Mesenchymal stem cell (in vitro differentiated cells and primary cell): ENCODE measurements at regions not wholly inside any gene's neighbourhood (a gene's known extent, or its start where the extent isn't known, plus 50 kb on each side); places are given as distances from the start of the nearest gene placed in this dataset.

Source experiments
- DNase-seq: peaks from one replicate; pipeline ENCODE4 v3.0.0-alpha.2; 2013
- H2AFZ ChIP-seq: one replicate; pipeline ENCODE4 v1.6.1; 2013; ENCODE audit warnings: low read depth, mild to moderate bottlenecking, control low read depth, inconsistent platforms, low read length, moderate library complexity
- H2AK5ac ChIP-seq: 2 replicates; pipeline ENCODE4 v1.6.1; 2013; ENCODE audit warnings: low read length, moderate library complexity, mild to moderate bottlenecking, inconsistent platforms; ENCODE audit not compliant: severe bottlenecking
- H2BK120ac ChIP-seq: one replicate; pipeline ENCODE4 v1.6.1; 2013; ENCODE audit warnings: low read depth, mild to moderate bottlenecking, inconsistent platforms, low read length, moderate library complexity
- H2BK12ac ChIP-seq, 2 experiments: one replicate each; pipeline ENCODE4 v1.6.1; 2013; ENCODE audit warnings: inconsistent platforms in 2 of 2, low read length in 2 of 2, mild to moderate bottlenecking in 2 of 2, moderate library complexity in 2 of 2, control low read depth in 1 of 2
- H2BK15ac ChIP-seq: one replicate; pipeline ENCODE4 v1.6.1; 2013; ENCODE audit warnings: mild to moderate bottlenecking, low read depth, inconsistent platforms; ENCODE audit not compliant: poor library complexity, severe bottlenecking
- H2BK5ac ChIP-seq: 2 replicates; pipeline ENCODE4 v1.6.1; 2013; ENCODE audit warnings: low read depth, mild to moderate bottlenecking, low read length, control low read depth, inconsistent platforms; ENCODE audit not compliant: poor library complexity, severe bottlenecking
- H3K14ac ChIP-seq, 2 experiments: one replicate each; pipeline ENCODE4 v1.6.1; 2013; ENCODE audit warnings: inconsistent platforms in 2 of 2, low read length in 2 of 2, control low read depth in 1 of 2, mild to moderate bottlenecking in 1 of 2, moderate library complexity in 1 of 2
- H3K18ac ChIP-seq, 2 experiments: one replicate each; pipeline ENCODE4 v1.6.1; 2013; ENCODE audit warnings: inconsistent platforms in 2 of 2, low read length in 2 of 2, control low read depth in 1 of 2, low read depth in 1 of 2, mild to moderate bottlenecking in 1 of 2
- H3K23ac ChIP-seq, 2 experiments: one replicate each; pipeline ENCODE4 v1.6.1; 2013; ENCODE audit warnings: inconsistent platforms in 2 of 2, low read length in 2 of 2, mild to moderate bottlenecking in 2 of 2, moderate library complexity in 2 of 2, control low read depth in 1 of 2
- H3K27ac ChIP-seq: 2 replicates; pipeline ENCODE4 v1.5.1; 2013; ENCODE audit warnings: mild to moderate bottlenecking, moderate library complexity, low read length, control low read depth, inconsistent platforms; ENCODE audit not compliant: poor library complexity, severe bottlenecking
- H3K27me3 ChIP-seq, 2 experiments: 2 replicates each; pipeline versions ENCODE4 v1.6.1 to v1.7.0; 2013; ENCODE audit warnings: low read length in 2 of 2, mild to moderate bottlenecking in 2 of 2, moderate library complexity in 2 of 2, control low read depth in 1 of 2, inconsistent platforms in 1 of 2; ENCODE audit not compliant: control insufficient read depth in 1 of 2, insufficient read depth in 1 of 2
- H3K36me3 ChIP-seq, 2 experiments: 2 replicates each; pipeline versions ENCODE4 v1.6.1 to v1.7.0; 2013; ENCODE audit warnings: low read length in 2 of 2, control low read depth in 1 of 2, inconsistent platforms in 1 of 2, low read depth in 1 of 2, mild to moderate bottlenecking in 1 of 2; ENCODE audit not compliant: insufficient read depth in 2 of 2, control insufficient read depth in 1 of 2
- H3K4ac ChIP-seq, 2 experiments: one replicate each; pipeline ENCODE4 v1.6.1; 2013; ENCODE audit warnings: inconsistent platforms in 2 of 2, low read length in 2 of 2, mild to moderate bottlenecking in 2 of 2, moderate library complexity in 2 of 2, control low read depth in 1 of 2, low read depth in 1 of 2
- H3K4me1 ChIP-seq: 2 replicates; pipeline ENCODE4 v1.6.1; 2013; ENCODE audit warnings: low read depth, low read length, control low read depth; ENCODE audit not compliant: control insufficient read depth, insufficient read depth
- H3K4me2 ChIP-seq: 2 replicates; pipeline ENCODE4 v1.6.1; 2013; ENCODE audit warnings: low read length, mild to moderate bottlenecking, inconsistent platforms; ENCODE audit not compliant: poor library complexity, severe bottlenecking
- H3K4me3 ChIP-seq, 2 experiments: 2 replicates each; pipeline versions ENCODE4 v1.5.1 to v1.7.0; 2013; ENCODE audit warnings: low read length in 2 of 2, mild to moderate bottlenecking in 2 of 2, control low read depth in 1 of 2, low read depth in 1 of 2; ENCODE audit not compliant: insufficient read depth in 1 of 2
- H3K79me1 ChIP-seq: replicated peaks from 2 replicates; pipeline ENCODE4 v1.6.1; 2013; ENCODE audit warnings: mild to moderate bottlenecking, control low read depth, low read length, inconsistent platforms; ENCODE audit not compliant: poor library complexity, severe bottlenecking
- H3K9ac ChIP-seq: 2 replicates; pipeline ENCODE4 v1.7.0; 2013; ENCODE audit warnings: mild to moderate bottlenecking, low read length, moderate library complexity
- H3K9me3 ChIP-seq: 2 replicates; pipeline ENCODE4 v1.7.0; 2013; ENCODE audit warnings: mild to moderate bottlenecking, low read length; ENCODE audit not compliant: control insufficient read depth
- H4K8ac ChIP-seq: one replicate; pipeline ENCODE4 v1.6.1; 2013; ENCODE audit warnings: inconsistent platforms, mild to moderate bottlenecking, low read length, moderate library complexity
- H4K91ac ChIP-seq: one replicate; pipeline ENCODE4 v1.6.1; 2013; ENCODE audit warnings: mild to moderate bottlenecking, low read length, inconsistent platforms
- WGBS: methylation state at CpG from one replicate; pipeline ENCODE4 v1.1.7; 2013; ENCODE audit warnings: mixed read lengths; 5-methylcytosine and 5-hydroxymethylcytosine counted together

DNA sequence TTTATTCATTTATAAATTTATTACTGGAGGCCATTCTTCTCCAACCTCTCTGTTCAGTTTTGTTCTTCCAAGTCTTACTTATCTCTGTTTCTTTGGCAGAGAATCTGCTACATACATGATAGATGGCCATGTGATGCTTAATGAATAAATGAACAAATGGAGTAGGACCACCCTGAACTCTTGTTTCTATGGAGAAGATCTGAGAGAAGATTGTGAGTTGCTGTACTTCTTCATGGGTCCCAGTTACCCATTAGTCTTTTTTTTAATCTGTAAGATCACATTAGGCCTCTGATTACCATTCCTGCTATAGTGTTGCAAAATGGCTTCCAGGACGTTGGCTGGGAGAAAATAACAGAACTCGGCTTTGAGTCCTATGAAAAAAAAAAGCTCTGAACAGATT lies 191.9 kb upstream of the SYNPR start:
- Histone ChIP-seq H2AFZ (no peak overlapping the region), H3K14ac (no peak overlapping the region), H2BK5ac (no peak overlapping the region), H2BK120ac (no peak overlapping the region), H3K4me1 (no peaks in the 10 kb centered on the region), H2BK12ac (no peak overlapping the region), H3K4ac (no peak overlapping the region), H4K91ac (no peak overlapping the region), H3K79me1 (no peaks in the 10 kb centered on the region), H2AK5ac (no peak overlapping the region), H3K36me3 (no peaks in the 10 kb centered on the region), H3K23ac (no peak overlapping the region), H3K27me3 (no peaks in the 10 kb centered on the region), H2BK15ac (no peak overlapping the region), H4K8ac (no peak overlapping the region), H3K27ac (no peak overlapping the region), H3K4me2 (no peak overlapping the region), H3K9me3 (peaks cover 3% of the 10 kb centered on the region), H3K9ac (no peak overlapping the region), H3K4me3 (no peak overlapping the region), H3K18ac (no peak overlapping the region)
- WGBS, result 86% methylated on average over 1 of the region's 2 CpGs
- DNase-seq, result no peak

DNA sequence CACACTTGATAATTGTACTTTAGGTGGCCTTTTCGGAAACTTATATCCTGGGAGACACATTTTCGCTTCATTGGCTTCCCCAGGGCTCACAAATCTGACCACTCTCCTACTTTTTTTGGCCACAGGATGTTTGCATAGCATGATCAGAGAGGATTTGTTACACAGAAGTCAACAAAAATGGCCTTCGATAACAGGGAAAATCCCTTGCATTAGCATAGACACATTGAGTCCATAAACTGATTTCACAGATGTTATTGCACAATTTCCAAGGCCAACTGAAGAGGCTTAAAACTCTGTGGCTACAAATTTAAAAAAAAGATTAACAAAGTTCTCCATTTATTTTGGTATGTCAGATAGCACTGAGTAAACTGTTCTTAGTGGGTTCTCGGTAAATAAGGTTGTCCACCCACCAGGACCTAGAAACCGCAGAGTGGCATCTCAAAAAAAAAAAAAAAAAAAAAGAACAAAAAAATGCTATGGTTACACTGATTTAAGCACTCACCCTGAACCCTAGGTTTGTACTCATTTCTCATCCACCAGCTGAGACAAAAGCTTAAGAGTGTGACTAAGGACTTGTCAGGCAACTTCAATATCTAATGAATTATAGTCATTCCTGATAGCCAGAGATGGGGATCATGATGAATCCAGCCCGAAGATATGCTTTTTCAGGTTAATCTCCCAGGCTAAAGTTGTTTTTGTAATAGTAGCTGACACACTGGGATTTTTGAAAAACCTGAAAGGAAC lies 188.9 kb upstream of the SYNPR start:
- Histone ChIP-seq H2BK15ac (no peak overlapping the region), H3K4me3 (no peak overlapping the region), H4K8ac (no peak overlapping the region), H2AFZ (no peak overlapping the region), H4K91ac (no peak overlapping the region), H3K4ac (no peak overlapping the region), H3K23ac (no peak overlapping the region), H3K4me1 (no peaks in the 10 kb centered on the region), H3K18ac (no peak overlapping the region), H2BK5ac (no peak overlapping the region), H2AK5ac (no peak overlapping the region), H3K4me2 (no peak overlapping the region), H3K36me3 (no peaks in the 10 kb centered on the region), H3K27me3 (no peaks in the 10 kb centered on the region), H3K9ac (no peak overlapping the region), H2BK120ac (no peak overlapping the region), H2BK12ac (no peak overlapping the region), H3K9me3 (no peaks in the 10 kb centered on the region), H3K27ac (no peak overlapping the region), H3K79me1 (no peaks in the 10 kb centered on the region), H3K14ac (no peak overlapping the region)
- DNase-seq, result no peak
- WGBS, result 72% methylated on average over 6 of the region's 6 CpGs

GRCh38 chr3:63089751-63090132 lies 188.4 kb upstream of the SYNPR start:
- H4K8ac ChIP-seq, result no peak overlapping the region
- no peaks in the 10 kb centered on the region for H3K36me3 ChIP-seq
- H3K27ac ChIP-seq, result no peak overlapping the region
- H3K14ac ChIP-seq, result no peak overlapping the region
- no peak overlapping the region for H2AK5ac ChIP-seq
- H3K4me1 ChIP-seq, result no peaks in the 10 kb centered on the region
- H3K4me3 ChIP-seq, result no peak overlapping the region
- H3K9me3 ChIP-seq, result no peaks in the 10 kb centered on the region
- no peaks in the 10 kb centered on the region for H3K79me1 ChIP-seq
- H2AFZ ChIP-seq, result no peak overlapping the region
- no peak overlapping the region for H3K9ac ChIP-seq
- H2BK12ac ChIP-seq, result no peak overlapping the region
- H2BK120ac ChIP-seq, result no peak overlapping the region
- 10% methylated on average over 1 of the region's 1 CpG for WGBS
- no peak overlapping the region for H3K4ac ChIP-seq
- no peaks in the 10 kb centered on the region for H3K27me3 ChIP-seq
- H2BK5ac ChIP-seq, result no peak overlapping the region
- H3K18ac ChIP-seq, result no peak overlapping the region
- no peak overlapping the region for H2BK15ac ChIP-seq
- no peak for DNase-seq
- no peak overlapping the region for H3K4me2 ChIP-seq
- no peak overlapping the region for H4K91ac ChIP-seq
- no peak overlapping the region for H3K23ac ChIP-seq

GRCh38 chr3:63090656-63091055 lies 187.5 kb upstream of the SYNPR start:
- Histone ChIP-seq H3K9me3 (no peaks in the 10 kb centered on the region), H3K4me1 (no peaks in the 10 kb centered on the region)

More at GRCh38 chr3:63090656-63091055, 187.5 kb upstream of the SYNPR start:
- Histone ChIP-seq H3K4ac (no peak overlapping the region), H4K91ac (no peak overlapping the region), H2AK5ac (no peak overlapping the region), H3K36me3 (no peaks in the 10 kb centered on the region), H2BK5ac (no peak overlapping the region), H4K8ac (no peak overlapping the region), H3K27ac (no peak overlapping the region), H3K27me3 (no peaks in the 10 kb centered on the region), H3K9ac (no peak overlapping the region), H2BK15ac (no peak overlapping the region), H2BK120ac (no peak overlapping the region), H3K79me1 (no peaks in the 10 kb centered on the region), H3K23ac (no peak overlapping the region), H3K4me2 (no peak overlapping the region), H2BK12ac (no peak overlapping the region), H3K4me3 (no peak overlapping the region), H2AFZ (no peak overlapping the region), H3K14ac (no peak overlapping the region), H3K18ac (no peak overlapping the region)
- no peak for DNase-seq
- 10% methylated on average over 2 of the region's 2 CpGs for WGBS
